IPS-20b (cell line): ENCODE measurements at regions not wholly inside any gene's neighbourhood (a gene's known extent, or its start where the extent isn't known, plus 50 kb on each side); places are given as distances from the start of the nearest gene placed in this dataset.
"Not testable (repeated sequence)": the region's sequence is repeated elsewhere in the genome, so short reads cannot be mapped to it uniquely, and the experiment has no call there.

Experiments used
- H3K27ac ChIP-seq: one replicate; pipeline ENCODE4 v1.5.1; 2013; ENCODE audit warnings: low read length
- H3K27me3 ChIP-seq: 2 replicates; pipeline ENCODE4 v1.6.1; 2013; ENCODE audit warnings: mild to moderate bottlenecking, low read length, inconsistent platforms; ENCODE audit not compliant: insufficient read depth
- H3K36me3 ChIP-seq: 2 replicates; pipeline ENCODE4 v1.6.1; 2013; ENCODE audit warnings: low read depth, mild to moderate bottlenecking, inconsistent platforms, low read length, moderate library complexity; ENCODE audit not compliant: insufficient read depth
- H3K4me1 ChIP-seq: 2 replicates; pipeline ENCODE4 v1.6.1; 2013; ENCODE audit warnings: mild to moderate bottlenecking, control low read depth, inconsistent platforms, low read length, moderate library complexity; ENCODE audit not compliant: insufficient read depth
- H3K4me3 ChIP-seq: 2 replicates; pipeline ENCODE4 v1.5.1; 2013; ENCODE audit warnings: mild to moderate bottlenecking, low read length, inconsistent platforms
- H3K9ac ChIP-seq: 2 replicates; pipeline ENCODE4 v1.6.1; 2013; ENCODE audit warnings: low read depth, mild to moderate bottlenecking, inconsistent platforms, low read length, moderate library complexity
- H3K9me3 ChIP-seq: 2 replicates; pipeline ENCODE4 v1.6.1; 2013; ENCODE audit warnings: mild to moderate bottlenecking, low read depth, low read length, inconsistent platforms; ENCODE audit not compliant: insufficient read depth

- no peaks in the 10 kb centered on the region for H3K27me3 ChIP-seq
Observed at GRCh38 chr12:75650100-75650499, 138.7 kb upstream of the KRR1 start.

DNA sequence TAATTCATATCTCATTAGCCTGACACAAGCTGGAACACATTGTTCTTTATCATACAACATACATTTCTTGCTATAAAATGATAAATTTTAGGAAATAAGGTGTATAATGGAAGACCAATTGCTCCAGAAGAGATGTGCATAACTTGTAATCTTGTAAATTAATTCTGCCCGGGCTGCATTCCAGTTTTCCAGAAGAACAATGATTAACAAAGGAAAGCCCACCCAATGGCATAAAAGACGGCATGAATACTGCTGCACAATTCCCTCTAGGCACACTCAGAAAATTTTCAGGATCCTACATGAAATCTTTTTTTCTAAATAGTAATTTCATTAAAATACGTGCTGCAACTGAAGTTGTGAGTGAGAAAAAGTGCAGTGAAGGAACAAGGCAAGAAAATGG lies 137.4 kb upstream of the KRR1 start:
- H3K36me3 ChIP-seq: no peaks in the 10 kb centered on the region

More at GRCh38 chr12:75650100-75650499, 138.7 kb upstream of the KRR1 start:
- Histone ChIP-seq H3K4me1 (peaks cover 4% of the 10 kb centered on the region), H3K4me3 (no peak overlapping the region), H3K9ac (no peak overlapping the region), H3K27ac (no peak overlapping the region), H3K36me3 (no peaks in the 10 kb centered on the region), H3K9me3 (no peaks in the 10 kb centered on the region)

DNA sequence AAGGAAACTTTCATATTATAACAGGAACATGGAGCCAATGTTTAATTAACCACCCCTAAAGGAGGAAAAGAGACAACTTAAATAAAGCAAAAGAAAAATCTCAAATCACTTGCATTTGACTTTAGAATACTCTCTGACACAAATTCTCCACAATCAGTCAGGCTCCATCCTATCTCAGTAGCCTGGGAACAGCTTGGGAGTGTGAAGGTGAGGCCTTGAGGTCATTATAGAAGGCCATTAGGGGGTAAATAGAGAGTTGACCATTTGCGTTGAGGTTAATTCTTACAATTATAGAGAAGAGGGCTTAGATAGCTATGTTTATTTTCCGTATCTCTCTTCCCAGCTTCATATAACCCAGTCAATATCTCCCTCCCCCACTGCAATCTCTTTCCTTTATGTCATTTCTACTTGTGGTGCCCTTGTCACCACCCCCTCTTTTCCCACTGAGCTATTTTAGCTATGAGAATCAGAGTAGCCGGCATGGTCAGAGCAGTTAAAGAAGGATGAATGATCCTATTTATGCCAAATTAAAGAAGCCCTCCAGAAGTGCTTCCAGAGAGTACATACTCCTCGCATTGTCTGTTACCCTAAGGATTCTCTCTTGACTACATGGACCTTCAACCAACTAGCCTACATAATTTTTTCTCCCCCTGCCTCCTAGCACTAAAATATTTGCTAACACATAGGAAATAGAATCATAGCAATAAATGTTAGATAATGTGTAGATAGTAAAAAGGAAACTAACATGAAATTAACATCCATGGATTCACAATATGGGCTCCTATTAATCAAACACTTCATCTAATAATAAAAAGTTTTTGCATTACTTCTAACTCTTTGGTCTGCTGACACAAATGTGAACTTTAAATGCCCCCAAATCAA lies 135.2 kb upstream of the KRR1 start:
- no peaks in the 10 kb centered on the region for H3K27me3 ChIP-seq
- no peak overlapping the region for H3K27ac ChIP-seq
- H3K9me3 ChIP-seq: no peaks in the 10 kb centered on the region
- H3K4me1 ChIP-seq: peaks cover 4% of the 10 kb centered on the region
- H3K4me3 ChIP-seq: no peak overlapping the region
- H3K9ac ChIP-seq: no peak overlapping the region
- no peaks in the 10 kb centered on the region for H3K36me3 ChIP-seq

More for the DNA sequence above, 137.4 kb upstream of the KRR1 start:
- no peak overlapping the region for H3K27ac ChIP-seq
- H3K4me3 ChIP-seq: no peak overlapping the region
- H3K9me3 ChIP-seq: no peaks in the 10 kb centered on the region
- H3K4me1 ChIP-seq: peaks cover 4% of the 10 kb centered on the region
- H3K27me3 ChIP-seq: no peaks in the 10 kb centered on the region
- no peak overlapping the region for H3K9ac ChIP-seq

- no peaks in the 10 kb centered on the region for H3K36me3 ChIP-seq
- H3K27me3 ChIP-seq: no peaks in the 10 kb centered on the region
- H3K9me3 ChIP-seq: no peaks in the 10 kb centered on the region
- H3K4me3 ChIP-seq: no peak overlapping the region
- no peak overlapping the region for H3K27ac ChIP-seq
- H3K9ac ChIP-seq: no peak overlapping the region
- peaks cover 8% of the 10 kb centered on the region; the same call in 1 of the 2 replicates for H3K4me1 ChIP-seq
Observed at GRCh38 chr12:75644472-75645072, 133.2 kb upstream of the KRR1 start.

DNA sequence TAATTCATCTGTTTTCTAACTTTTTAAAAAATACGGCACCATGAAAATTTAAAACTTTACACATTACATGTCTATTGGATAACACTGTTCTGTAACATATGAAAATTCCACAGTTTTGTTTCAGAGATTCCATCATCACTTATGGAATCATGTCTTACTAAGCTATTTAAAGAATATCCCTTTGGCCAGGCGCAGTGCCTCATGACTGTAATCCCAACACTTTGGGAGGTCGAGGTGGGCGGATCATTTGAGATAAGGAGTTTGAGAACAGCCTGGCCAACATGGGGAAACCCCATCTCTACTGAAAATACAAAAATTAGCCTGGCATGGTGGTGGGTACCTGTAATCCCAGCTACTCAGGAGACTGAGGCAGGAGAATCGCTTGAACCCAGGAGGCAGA lies 131.7 kb upstream of the KRR1 start:
- H3K9ac ChIP-seq, H3K27ac ChIP-seq, H3K4me3 ChIP-seq, H3K4me1 ChIP-seq, H3K27me3 ChIP-seq, H3K9me3 ChIP-seq, H3K36me3 ChIP-seq: not testable (repeated sequence)

- no peak overlapping the region for H3K27ac ChIP-seq
- peaks cover 8% of the 10 kb centered on the region; the same call in 1 of the 2 replicates for H3K4me1 ChIP-seq
- H3K9me3 ChIP-seq: no peaks in the 10 kb centered on the region
- no peaks in the 10 kb centered on the region for H3K27me3 ChIP-seq
- H3K4me3 ChIP-seq: no peak overlapping the region
- no peak overlapping the region for H3K9ac ChIP-seq
- H3K36me3 ChIP-seq: no peaks in the 10 kb centered on the region
Observed at GRCh38 chr12:75642226-75642625, 130.8 kb upstream of the KRR1 start.

DNA sequence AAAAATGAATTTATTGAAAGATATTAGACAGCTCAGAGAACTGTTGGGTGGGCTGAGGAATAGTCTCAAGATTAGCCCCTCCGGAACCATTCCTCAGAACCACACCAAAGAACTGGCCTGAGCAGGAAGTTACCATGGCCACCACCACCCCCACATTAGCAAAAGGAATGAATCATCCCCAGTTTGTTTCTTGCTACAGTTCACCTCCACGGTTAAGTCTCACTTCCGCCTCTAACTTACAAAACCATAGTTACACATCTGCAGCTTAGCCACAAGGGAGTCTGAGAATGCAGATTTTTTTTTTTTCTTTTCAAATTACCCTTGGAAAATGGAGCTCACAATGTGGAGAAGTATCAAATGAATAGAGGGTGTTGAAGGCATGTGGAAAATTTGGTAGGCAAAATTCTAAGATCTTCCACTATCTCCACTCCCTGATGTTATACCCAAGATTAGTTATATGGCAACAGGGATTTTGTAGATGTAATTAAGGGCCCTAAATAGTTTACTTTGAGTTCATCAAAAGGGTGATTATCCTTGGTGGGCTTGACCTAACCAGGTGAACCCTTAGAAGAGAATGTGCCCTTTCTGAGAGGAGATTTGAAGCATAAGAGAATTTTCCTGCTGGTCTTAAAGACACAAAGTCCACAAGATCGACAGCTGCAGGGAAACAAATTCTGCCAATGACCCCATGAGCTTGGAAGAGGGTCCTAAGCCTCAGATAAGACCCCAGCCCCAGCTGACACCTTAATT lies 129.8 kb upstream of the KRR1 start:
- Histone ChIP-seq H3K36me3 (no peaks in the 10 kb centered on the region), H3K9ac (no peak overlapping the region), H3K4me1 (peaks cover 10% of the 10 kb centered on the region)

DNA sequence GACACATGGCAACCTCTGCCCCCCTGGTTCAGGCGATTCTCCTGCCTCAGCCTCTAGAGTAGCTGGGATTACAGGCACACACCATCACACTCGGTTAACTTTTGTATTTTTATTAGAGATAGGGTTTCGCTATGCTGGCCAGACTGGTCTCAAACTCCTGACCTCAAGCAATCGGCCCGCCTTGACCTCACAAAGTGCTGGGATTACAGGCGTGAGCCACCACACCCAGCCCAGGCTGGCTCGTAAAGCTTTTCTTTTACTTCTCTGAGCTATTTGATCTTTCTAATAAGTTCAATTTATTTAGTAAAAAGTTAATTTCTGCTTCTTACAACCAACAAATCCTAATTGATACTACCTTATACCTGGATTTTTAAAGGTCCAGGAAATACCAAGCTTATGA lies 127.4 kb upstream of the KRR1 start:
- H3K9me3 ChIP-seq: no peaks in the 10 kb centered on the region
- peaks cover 34% of the 10 kb centered on the region for H3K4me1 ChIP-seq
- no peaks in the 10 kb centered on the region for H3K36me3 ChIP-seq
- no peak overlapping the region for H3K4me3 ChIP-seq
- no peaks in the 10 kb centered on the region for H3K27me3 ChIP-seq
- H3K9ac ChIP-seq: no peak overlapping the region
- H3K27ac ChIP-seq: no peak overlapping the region

More for the DNA sequence above, 129.8 kb upstream of the KRR1 start:
- H3K27me3 ChIP-seq: no peaks in the 10 kb centered on the region
- H3K27ac ChIP-seq: no peak overlapping the region
- H3K4me3 ChIP-seq: no peak overlapping the region
- no peaks in the 10 kb centered on the region for H3K9me3 ChIP-seq

DNA sequence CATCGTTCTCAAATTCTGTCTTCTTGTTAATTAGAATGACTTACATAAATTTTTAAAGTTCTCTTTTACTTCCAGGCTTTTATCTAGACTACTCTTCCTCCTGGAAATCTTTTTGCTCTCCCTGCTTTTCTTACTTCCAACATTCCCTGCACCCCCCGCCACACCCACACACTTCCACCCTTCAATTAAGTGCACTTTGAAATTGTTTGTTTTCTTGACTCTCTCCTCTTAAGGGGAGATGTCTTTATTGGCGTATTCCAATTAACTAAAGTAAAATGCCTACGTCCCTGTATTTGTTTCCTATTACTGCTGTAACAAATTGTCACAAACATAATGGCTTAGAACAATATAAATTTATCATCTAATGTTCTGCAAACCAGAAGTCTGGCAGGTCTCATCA lies 125.2 kb upstream of the KRR1 start:
- Histone ChIP-seq H3K27ac (no peak overlapping the region), H3K27me3 (no peaks in the 10 kb centered on the region), H3K4me1 (peaks cover 50% of the 10 kb centered on the region), H3K9me3 (no peaks in the 10 kb centered on the region), H3K9ac (no peak overlapping the region), H3K36me3 (no peaks in the 10 kb centered on the region), H3K4me3 (no peak overlapping the region)

DNA sequence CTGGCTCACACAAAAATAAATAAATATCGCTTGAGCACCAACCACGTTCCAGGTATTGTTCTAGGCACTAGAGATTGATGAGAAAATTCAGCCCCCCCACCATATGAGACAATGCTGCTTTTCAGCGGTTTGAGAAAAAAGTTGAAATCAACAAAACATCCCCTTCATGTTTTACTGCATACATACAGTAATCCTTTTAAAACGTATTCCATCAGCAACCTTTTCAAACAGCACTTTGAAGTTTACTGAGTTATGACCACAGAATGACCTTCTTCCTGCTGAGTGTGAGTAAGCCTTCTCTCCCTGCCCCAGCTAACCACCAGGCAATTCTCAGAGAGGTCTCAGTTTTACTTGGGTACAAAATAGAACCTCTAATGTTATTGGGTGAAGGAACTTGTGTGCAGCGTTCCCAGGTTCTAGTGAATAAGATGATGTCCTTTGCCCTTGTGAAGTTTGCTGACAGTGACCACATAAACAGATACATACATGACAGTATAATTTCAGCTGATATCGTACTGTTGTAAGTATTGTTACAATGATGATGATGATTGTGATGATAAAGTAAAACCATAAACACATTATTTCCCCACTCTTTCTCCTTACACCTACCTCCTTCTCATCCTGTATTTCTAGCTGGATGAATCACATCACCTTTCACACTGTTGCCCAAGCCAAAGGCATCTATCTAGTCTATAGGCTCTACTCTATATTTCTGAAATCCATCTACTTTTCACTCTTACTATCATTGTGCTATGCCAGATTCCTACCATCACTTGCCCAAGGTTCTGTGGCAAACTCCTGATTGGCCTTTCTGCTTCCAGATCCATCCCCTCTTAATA lies 124.4 kb upstream of the KRR1 start:
- Histone ChIP-seq H3K4me1 (peaks cover 52% of the 10 kb centered on the region), H3K36me3 (no peaks in the 10 kb centered on the region), H3K27me3 (no peaks in the 10 kb centered on the region), H3K9me3 (no peaks in the 10 kb centered on the region), H3K9ac (peak overlapping the region; percentile 18; the same call in 1 of the 2 replicates), H3K4me3 (no peak overlapping the region), H3K27ac (peak overlapping the region; percentile 6)
